Neural progenitor cell (in vitro differentiated cells): ENCODE measurements at regions not wholly inside any gene's neighbourhood (a gene's known extent, or its start where the extent isn't known, plus 50 kb on each side); places are given as distances from the start of the nearest gene placed in this dataset.

Source experiments
- DNase-seq: peaks from one replicate; pipeline ENCODE4 v3.0.0-alpha.2; 2016; ENCODE audit warnings: low spot score
- H2AFZ ChIP-seq: fragments of 200-600 bp; sonication (generic); replicated peaks from 2 replicates; pipeline ENCODE4 v1.6.1; 2016; ENCODE audit warnings: antibody characterized with exemption
- H3F3A ChIP-seq: fragments of 200-600 bp; sonication (generic); 2 replicates; pipeline ENCODE4 v1.6.1; 2016; ENCODE audit warnings: antibody characterized with exemption, low read depth
- H3K27ac ChIP-seq: fragments of 200-600 bp; sonication (generic); 2 replicates; pipeline ENCODE4 v1.5.1; 2016; ENCODE audit warnings: mild to moderate bottlenecking
- H3K27me3 ChIP-seq: fragments of 200-600 bp; sonication (generic); 2 replicates; pipeline ENCODE4 v1.6.1; 2016; ENCODE audit warnings: mild to moderate bottlenecking, moderate library complexity
- H3K36me3 ChIP-seq: fragments of 200-600 bp; sonication (generic); 2 replicates; pipeline ENCODE4 v1.5.1; 2016
- H3K4me1 ChIP-seq: fragments of 200-600 bp; sonication (generic); 2 replicates; pipeline ENCODE4 v1.6.1; 2016; ENCODE audit warnings: mixed run types
- H3K4me2 ChIP-seq: fragments of 200-600 bp; sonication (generic); 2 replicates; pipeline ENCODE4 v1.6.1; 2016
- H3K4me3 ChIP-seq: fragments of 200-600 bp; sonication (generic); 2 replicates; pipeline ENCODE4 v1.5.1; 2016
- H3K79me2 ChIP-seq: fragments of 200-600 bp; sonication (generic); 2 replicates; pipeline ENCODE4 v1.6.1; 2016; ENCODE audit warnings: low read depth
- H3K9ac ChIP-seq: fragments of 200-600 bp; sonication (generic); 2 replicates; pipeline ENCODE4 v1.6.1; 2016
- H3K9me3 ChIP-seq: fragments of 200-600 bp; sonication (generic); 2 replicates; pipeline ENCODE4 v1.5.1; 2016; ENCODE audit warnings: low read depth
- H4K20me1 ChIP-seq: fragments of 200-600 bp; sonication (generic); 2 replicates; pipeline ENCODE4 v1.6.1; 2016; ENCODE audit warnings: low read depth
- H3K27ac Mint-ChIP-seq: 3 replicates; pipeline ENCODE4 v1.8.0; 2021; ENCODE audit warnings: mixed read lengths
- H3K27me3 Mint-ChIP-seq: 2 replicates; pipeline ENCODE4 v1.8.0; 2022; ENCODE audit warnings: low read depth, mild to moderate bottlenecking, inconsistent platforms, moderate library complexity, mixed read lengths; ENCODE audit not compliant: insufficient read depth
- H3K36me3 Mint-ChIP-seq: 3 replicates; pipeline ENCODE4 v1.8.0; 2021; ENCODE audit warnings: mixed read lengths
- H3K4me1 Mint-ChIP-seq: 3 replicates; pipeline ENCODE4 v1.8.0; 2021; ENCODE audit warnings: mixed read lengths
- H3K4me3 Mint-ChIP-seq: 3 replicates; pipeline ENCODE4 v1.8.0; 2021; ENCODE audit warnings: mild to moderate bottlenecking, moderate library complexity, mixed read lengths
- H3K9me3 Mint-ChIP-seq: 3 replicates; pipeline ENCODE4 v1.8.0; 2020; ENCODE audit warnings: mixed read lengths
- CTCF ChIP-seq: fragments of 200-600 bp; sonication (generic); IDR thresholded peaks from 2 replicates; pipeline ENCODE4 v1.5.1; 2017; ENCODE audit warnings: antibody characterized with exemption, mild to moderate bottlenecking
- EZH2 ChIP-seq: fragments of 200-600 bp; sonication (generic); IDR thresholded peaks from 2 replicates; pipeline ENCODE4 v1.6.1; 2017; ENCODE audit warnings: antibody characterized with exemption, mild to moderate bottlenecking, moderate library complexity
- EZH2phosphoT487 ChIP-seq: fragments of 200-600 bp; sonication (generic); IDR thresholded peaks from 2 replicates; pipeline ENCODE4 v1.6.1; 2017; ENCODE audit warnings: antibody characterized with exemption

- peak overlapping the region; percentile 76 for H2AFZ ChIP-seq
- Mint-ChIP-seq H3K9me3 (peaks cover 12% of the 10 kb centered on the region), H3K4me1 (peaks cover 34% of the 10 kb centered on the region), H3K27ac (no peak overlapping the region), H3K27me3 (peaks cover 9% of the 10 kb centered on the region), H3K4me3 (no peak overlapping the region), H3K36me3 (peaks cover 2% of the 10 kb centered on the region)
- H3K27ac ChIP-seq = peak overlapping the region; percentile 64
- no peak overlapping the region for H3K9ac ChIP-seq
- H3K27me3 ChIP-seq = no peaks in the 10 kb centered on the region
- no peaks in the 10 kb centered on the region for H3K79me2 ChIP-seq
- H3F3A ChIP-seq = peaks cover 7% of the 10 kb centered on the region
- TF ChIP-seq EZH2phosphoT487 (no peak), CTCF (no peak), EZH2 (no peak)
- DNase-seq = peak; percentile 26
- H3K4me3 ChIP-seq = no peak overlapping the region
- no peaks in the 10 kb centered on the region for H3K9me3 ChIP-seq
- H3K36me3 ChIP-seq = no peaks in the 10 kb centered on the region
- H3K4me1 ChIP-seq = peaks cover 42% of the 10 kb centered on the region
- peak overlapping the region; percentile 0 for H3K4me2 ChIP-seq
- no peaks in the 10 kb centered on the region for H4K20me1 ChIP-seq
Observed at GRCh38 chr2:236823041-236823629, 253.5 kb downstream of the ACKR3 start.

- Mint-ChIP-seq H3K4me1 (peaks cover 35% of the 10 kb centered on the region), H3K4me3 (no peak overlapping the region)
- H3K4me1 ChIP-seq = peaks cover 45% of the 10 kb centered on the region
Observed at GRCh38 chr2:236823963-236824362, 254.3 kb downstream of the ACKR3 start.

GRCh38 chr2:236824836-236825235 lies 255.2 kb downstream of the ACKR3 start:
- no peaks in the 10 kb centered on the region for H3K36me3 ChIP-seq
- no peak for DNase-seq
- TF ChIP-seq CTCF = no peak
- H3F3A ChIP-seq = peaks cover 7% of the 10 kb centered on the region
- no peaks in the 10 kb centered on the region for H3K9me3 ChIP-seq
- Mint-ChIP-seq H3K9me3 (peaks cover 12% of the 10 kb centered on the region), H3K4me3 (no peak overlapping the region), H3K36me3 (peaks cover 2% of the 10 kb centered on the region), H3K27me3 (peaks cover 5% of the 10 kb centered on the region), H3K4me1 (peaks cover 35% of the 10 kb centered on the region), H3K27ac (no peak overlapping the region)
- no peak overlapping the region for H2AFZ ChIP-seq
- no peaks in the 10 kb centered on the region for H3K79me2 ChIP-seq
- H3K9ac ChIP-seq = no peak overlapping the region
- no peaks in the 10 kb centered on the region for H3K27me3 ChIP-seq
- H3K4me3 ChIP-seq = no peak overlapping the region
- H4K20me1 ChIP-seq = no peaks in the 10 kb centered on the region
- no peak overlapping the region for H3K27ac ChIP-seq
- H3K4me2 ChIP-seq = peak overlapping the region; percentile 0
- peaks cover 45% of the 10 kb centered on the region for H3K4me1 ChIP-seq

More at GRCh38 chr2:236823963-236824362, 254.3 kb downstream of the ACKR3 start:
- no peaks in the 10 kb centered on the region for H3K36me3 ChIP-seq
- peak; percentile 36 for DNase-seq
- Mint-ChIP-seq H3K27me3 (peaks cover 7% of the 10 kb centered on the region), H3K27ac (peak overlapping the region; percentile 57), H3K36me3 (peaks cover 2% of the 10 kb centered on the region), H3K9me3 (peaks cover 12% of the 10 kb centered on the region)
- no peak overlapping the region for H3K9ac ChIP-seq
- peak overlapping the region; percentile 0 for H3K4me2 ChIP-seq
- H2AFZ ChIP-seq = peak overlapping the region; percentile 76
- H3K9me3 ChIP-seq = no peaks in the 10 kb centered on the region
- H3K27ac ChIP-seq = peak overlapping the region; percentile 64
- peaks cover 7% of the 10 kb centered on the region for H3F3A ChIP-seq
- no peaks in the 10 kb centered on the region for H3K79me2 ChIP-seq
- TF ChIP-seq EZH2phosphoT487 (no peak), EZH2 (no peak), CTCF (no peak)
- H3K4me3 ChIP-seq = no peak overlapping the region
- H4K20me1 ChIP-seq = no peaks in the 10 kb centered on the region
- H3K27me3 ChIP-seq = no peaks in the 10 kb centered on the region
